Osteocyte (in vitro differentiated cells): ENCODE measurements at regions not wholly inside any gene's neighbourhood (a gene's known extent, or its start where the extent isn't known, plus 50 kb on each side); places are given as distances from the start of the nearest gene placed in this dataset.

Experiments used
- DNase-seq: peaks from one replicate; pipeline ENCODE4 v3.0.0; 2021; ENCODE audit warnings: mixed read lengths; ENCODE audit not compliant: unreplicated experiment; ENCODE audit errors: extremely low spot score
- H3K27ac Mint-ChIP-seq: one replicate; pipeline ENCODE4 v1.8.0; 2021; ENCODE audit warnings: mild to moderate bottlenecking, mixed read lengths; ENCODE audit not compliant: unreplicated experiment
- H3K27me3 Mint-ChIP-seq: one replicate; pipeline ENCODE4 v1.8.0; 2021; ENCODE audit warnings: mixed read lengths; ENCODE audit not compliant: unreplicated experiment
- H3K36me3 Mint-ChIP-seq: one replicate; pipeline ENCODE4 v1.8.0; 2021; ENCODE audit warnings: mixed read lengths; ENCODE audit not compliant: unreplicated experiment
- H3K4me1 Mint-ChIP-seq: one replicate; pipeline ENCODE4 v1.8.0; 2021; ENCODE audit warnings: mixed read lengths; ENCODE audit not compliant: unreplicated experiment
- H3K4me3 Mint-ChIP-seq: one replicate; pipeline ENCODE4 v1.8.0; 2021; ENCODE audit warnings: mild to moderate bottlenecking, moderate library complexity, mixed read lengths; ENCODE audit not compliant: unreplicated experiment
- H3K9me3 Mint-ChIP-seq: one replicate; pipeline ENCODE4 v1.8.0; 2021; ENCODE audit warnings: mixed read lengths; ENCODE audit not compliant: unreplicated experiment
- CTCF ChIP-seq: fragments of 200-600 bp; sonication (generic); IDR thresholded peaks from 2 replicates; pipeline ENCODE4 v1.5.0; 2021; ENCODE audit warnings: antibody characterized with exemption, mild to moderate bottlenecking, moderate library complexity

- DNase-seq: no peak
- no peak for TF ChIP-seq CTCF
- Mint-ChIP-seq H3K4me1 (no peaks in the 10 kb centered on the region), H3K27me3 (no peaks in the 10 kb centered on the region), H3K9me3 (no peaks in the 10 kb centered on the region), H3K36me3 (no peaks in the 10 kb centered on the region), H3K27ac (no peak overlapping the region), H3K4me3 (no peak overlapping the region)
These were observed 187.7 kb downstream of the BRD1 start for GRCh38 chr22:49639956-49640355.

GRCh38 chr22:49638788-49639187, 188.9 kb downstream of the BRD1 start:
- no peaks in the 10 kb centered on the region for H3K36me3 Mint-ChIP-seq

GRCh38 chr22:49638001-49638400, 189.7 kb downstream of the BRD1 start:
- no peaks in the 10 kb centered on the region for H3K9me3 Mint-ChIP-seq
- no peaks in the 10 kb centered on the region for H3K36me3 Mint-ChIP-seq
- no peaks in the 10 kb centered on the region for H3K27me3 Mint-ChIP-seq
- no peak overlapping the region for H3K4me3 Mint-ChIP-seq
- TF ChIP-seq CTCF: no peak
- DNase-seq: no peak
- H3K27ac Mint-ChIP-seq: no peak overlapping the region
- no peaks in the 10 kb centered on the region for H3K4me1 Mint-ChIP-seq

More at GRCh38 chr22:49638788-49639187, 188.9 kb downstream of the BRD1 start:
- H3K4me1 Mint-ChIP-seq: no peaks in the 10 kb centered on the region
- no peak for TF ChIP-seq CTCF
- no peak overlapping the region for H3K4me3 Mint-ChIP-seq
- no peak for DNase-seq
- no peaks in the 10 kb centered on the region for H3K9me3 Mint-ChIP-seq
- H3K27ac Mint-ChIP-seq: no peak overlapping the region
- no peaks in the 10 kb centered on the region for H3K27me3 Mint-ChIP-seq

GRCh38 chr22:49637255-49637760, 190.4 kb downstream of the BRD1 start:
- no peaks in the 10 kb centered on the region for H3K36me3 Mint-ChIP-seq
- peaks cover 6% of the 10 kb centered on the region for H3K4me1 Mint-ChIP-seq
- H3K27ac Mint-ChIP-seq: no peak overlapping the region
- no peaks in the 10 kb centered on the region for H3K9me3 Mint-ChIP-seq
- no peak for TF ChIP-seq CTCF
- H3K4me3 Mint-ChIP-seq: no peak overlapping the region
- DNase-seq: no peak
- no peaks in the 10 kb centered on the region for H3K27me3 Mint-ChIP-seq

GRCh38 chr22:49636649-49637048, 191.0 kb downstream of the BRD1 start:
- DNase-seq: no peak
- no peaks in the 10 kb centered on the region for H3K27me3 Mint-ChIP-seq
- H3K9me3 Mint-ChIP-seq: no peaks in the 10 kb centered on the region
- no peaks in the 10 kb centered on the region for H3K36me3 Mint-ChIP-seq
- no peak for TF ChIP-seq CTCF
- peaks cover 6% of the 10 kb centered on the region for H3K4me1 Mint-ChIP-seq
- no peak overlapping the region for H3K27ac Mint-ChIP-seq
- H3K4me3 Mint-ChIP-seq: no peak overlapping the region
